H1 (cell line): ENCODE measurements at regions not wholly inside any gene's neighbourhood (a gene's known extent, or its start where the extent isn't known, plus 50 kb on each side); places are given as distances from the start of the nearest gene placed in this dataset.

ENCODE experiments used
- CTCF ChIA-PET: fragments of 300-600 bp; sonication (Branson Sonifier 250); formaldehyde crosslinking; loops from one replicate; lab custom pipeline; 2021; ENCODE audit not compliant: partially characterized antibody; lab: Charles Lee
- POLR2A ChIA-PET: fragments of 300-600 bp; sonication (Branson Sonifier 250); formaldehyde crosslinking; loops from one replicate; lab custom pipeline; 2021; ENCODE audit warnings: inconsistent platforms; ENCODE audit not compliant: partially characterized antibody; lab: Charles Lee
- DNase-seq, 2 experiments: peaks; one replicate each; pipeline versions ENCODE4 v3.0.0 to v3.0.0-alpha.2; 2010 to 2022; ENCODE audit warnings: low spot score in 2 of 2, low read depth in 1 of 2, mixed read lengths in 1 of 2
- FAIRE-seq: peaks from 2 replicates; lab custom pipeline; 2011; peaks lifted over from hg19 to GRCh38; lab: Jason Lieb, UNC
- H2AFZ ChIP-seq: 2 replicates; pipeline ENCODE4 v1.8.1; 2012; ENCODE audit warnings: low read length, inconsistent platforms
- H2AK5ac ChIP-seq: 2 replicates; pipeline ENCODE4 v1.6.1; 2013; ENCODE audit warnings: low read depth, low read length
- H2BK120ac ChIP-seq: replicated peaks from 2 replicates; pipeline ENCODE3; 2013; ENCODE audit warnings: low read depth, low read length, inconsistent platforms
- H2BK12ac ChIP-seq: 2 replicates; pipeline ENCODE4 v1.6.1; 2013; ENCODE audit warnings: low read depth, low read length
- H2BK15ac ChIP-seq: 2 replicates; pipeline ENCODE4 v1.6.1; 2013; ENCODE audit warnings: low read length
- H2BK20ac ChIP-seq: 2 replicates; pipeline ENCODE4 v1.6.1; 2013; ENCODE audit warnings: low read length
- H2BK5ac ChIP-seq: 2 replicates; pipeline ENCODE4 v1.6.1; 2013; ENCODE audit warnings: low read depth, low read length
- H3K14ac ChIP-seq: 2 replicates; pipeline ENCODE4 v1.6.1; 2013; ENCODE audit warnings: inconsistent platforms; ENCODE audit not compliant: insufficient read length
- H3K18ac ChIP-seq: 2 replicates; pipeline ENCODE4 v1.6.1; 2013; ENCODE audit warnings: low read length; ENCODE audit errors: extremely low read depth
- H3K23ac ChIP-seq: 2 replicates; pipeline ENCODE4 v1.6.1; 2013; ENCODE audit warnings: inconsistent platforms; ENCODE audit not compliant: insufficient read length
- H3K23me2 ChIP-seq: 2 replicates; pipeline ENCODE4 v1.6.1; 2013; ENCODE audit warnings: low read depth, low read length
- H3K27ac ChIP-seq: 2 replicates; pipeline ENCODE4 v1.6.1; 2011; ENCODE audit warnings: low read depth, low read length, inconsistent platforms
- H3K27me3 ChIP-seq, 4 experiments: replicated peaks in 1 of 4; 1 replicate in 1 of 4; 2 replicates in 3 of 4; pipeline versions ENCODE4 v1.6.1 to v1.8.1; 2011 to 2013; ENCODE audit warnings: low read length in 3 of 4, mild to moderate bottlenecking in 3 of 4, inconsistent platforms in 2 of 4, mixed read lengths in 2 of 4, moderate library complexity in 1 of 4; ENCODE audit not compliant: control insufficient read depth in 3 of 4, insufficient read depth in 3 of 4; ENCODE audit errors: extremely low read depth in 1 of 4
- H3K36me3 ChIP-seq, 4 experiments: 2 replicates each; pipeline versions ENCODE4 v1.6.1 to v1.8.1; 2011 to 2013; ENCODE audit warnings: mild to moderate bottlenecking in 4 of 4, low read length in 3 of 4, moderate library complexity in 2 of 4, control low read depth in 1 of 4, inconsistent platforms in 1 of 4; ENCODE audit not compliant: insufficient read depth in 4 of 4, control insufficient read depth in 2 of 4
- H3K4ac ChIP-seq: replicated peaks from 2 replicates; pipeline ENCODE3; 2013; ENCODE audit warnings: low read length, low read depth, mixed read lengths, inconsistent platforms; ENCODE audit not compliant: insufficient read length
- H3K4me1 ChIP-seq, 4 experiments: replicated peaks in 1 of 4; 1 replicate in 1 of 4; 2 replicates in 3 of 4; pipeline versions ENCODE4 v1.6.1 to v1.8.1; 2011 to 2013; ENCODE audit warnings: low read length in 3 of 4, inconsistent platforms in 2 of 4, mixed read lengths in 1 of 4; ENCODE audit not compliant: insufficient read depth in 4 of 4, control insufficient read depth in 3 of 4
- H3K4me2 ChIP-seq, 2 experiments: 2 replicates each; pipeline versions ENCODE4 v1.6.1 to v1.8.1; 2011 to 2013; ENCODE audit warnings: low read depth in 2 of 2, low read length in 2 of 2, control low read depth in 1 of 2, inconsistent platforms in 1 of 2, mild to moderate bottlenecking in 1 of 2; ENCODE audit not compliant: insufficient read depth in 1 of 2
- H3K4me3 ChIP-seq, 4 experiments: fragments of 200-600, 300-600 bp in 1 of 4; sonication (generic), shearing (Covaris generic), sonication (Bioruptor Twin) in 1 of 4; 2 replicates each; pipeline versions ENCODE4 v1.5.1 to v1.8.1; 2011 to 2016; ENCODE audit warnings: low read length in 4 of 4, low read depth in 3 of 4, control low read depth in 2 of 4, inconsistent platforms in 2 of 4, mild to moderate bottlenecking in 2 of 4, mixed read lengths in 1 of 4, moderate library complexity in 1 of 4; ENCODE audit not compliant: insufficient read depth in 2 of 4; ENCODE audit errors: extremely low read depth in 1 of 4
- H3K56ac ChIP-seq: replicated peaks from 2 replicates; pipeline ENCODE3; 2013; ENCODE audit warnings: low read depth, mild to moderate bottlenecking, mixed read lengths, low read length, inconsistent platforms; ENCODE audit not compliant: insufficient read length
- H3K79me1 ChIP-seq: 2 replicates; pipeline ENCODE4 v1.6.1; 2013; ENCODE audit warnings: low read depth, low read length, control low read depth
- H3K79me2 ChIP-seq, 2 experiments: 2 replicates each; pipeline versions ENCODE4 v1.6.1 to v1.8.1; 2012 to 2013; ENCODE audit warnings: low read length in 2 of 2, mild to moderate bottlenecking in 2 of 2, inconsistent platforms in 1 of 2; ENCODE audit not compliant: insufficient read depth in 2 of 2, control insufficient read depth in 1 of 2
- H3K9ac ChIP-seq, 4 experiments: replicated peaks in 1 of 4; 1 replicate in 1 of 4; 2 replicates in 3 of 4; pipeline versions ENCODE4 v1.6.1 to v1.8.1; 2011 to 2013; ENCODE audit warnings: low read depth in 3 of 4, low read length in 3 of 4, control low read depth in 2 of 4, mild to moderate bottlenecking in 2 of 4, moderate library complexity in 2 of 4, inconsistent platforms in 1 of 4; ENCODE audit errors: extremely low read depth in 1 of 4
- H3K9me3 ChIP-seq, 2 experiments: 2 replicates each; pipeline versions ENCODE4 v1.6.1 to v1.8.1; 2012 to 2013; ENCODE audit warnings: mild to moderate bottlenecking in 2 of 2, moderate library complexity in 2 of 2, control low read depth in 1 of 2, inconsistent platforms in 1 of 2, low read depth in 1 of 2, low read length in 1 of 2, mixed read lengths in 1 of 2; ENCODE audit not compliant: insufficient read depth in 2 of 2
- H4K20me1 ChIP-seq, 2 experiments: replicated peaks in 1 of 2; 2 replicates each; pipeline versions ENCODE3 to v1.8.1; 2011 to 2013; ENCODE audit warnings: inconsistent platforms in 2 of 2, low read length in 2 of 2, mild to moderate bottlenecking in 1 of 2; ENCODE audit not compliant: insufficient read depth in 2 of 2, control insufficient read depth in 1 of 2
- H4K5ac ChIP-seq: 2 replicates; pipeline ENCODE4 v1.6.1; 2013; ENCODE audit warnings: low read length, low read depth, mixed read lengths, inconsistent platforms; ENCODE audit not compliant: insufficient read length
- H4K8ac ChIP-seq: 2 replicates; pipeline ENCODE4 v1.8.0; 2013; ENCODE audit warnings: mild to moderate bottlenecking, moderate library complexity, low read length, inconsistent platforms; ENCODE audit not compliant: insufficient read depth; ENCODE audit errors: extremely low read depth
- H4K91ac ChIP-seq: replicated peaks from 2 replicates; pipeline ENCODE3; 2013; ENCODE audit warnings: low read length, mixed read lengths, inconsistent platforms; ENCODE audit not compliant: insufficient read length
- ASH2L ChIP-seq: fragments of 200-600, 300-600 bp; sonication (generic); IDR thresholded peaks from one replicate; pipeline ENCODE4 v1.7.1; 2017; ENCODE audit warnings: low read length
- BACH1 ChIP-seq: IDR thresholded peaks from 2 replicates; pipeline ENCODE4 v1.6.1; 2012; ENCODE audit warnings: low read length, improper control_type of control experiment
- CHD2 ChIP-seq: IDR thresholded peaks from 2 replicates; pipeline ENCODE4 v1.6.1; 2012; ENCODE audit warnings: low read length, improper control_type of control experiment
- E2F6 ChIP-seq: IDR thresholded peaks from 2 replicates; pipeline ENCODE4 v1.6.1; 2012; ENCODE audit warnings: inconsistent platforms
- KDM1A ChIP-seq: fragments of 200-600, 300-600 bp; sonication (generic); IDR thresholded peaks from 2 replicates; pipeline ENCODE4 v1.7.1; 2016; ENCODE audit warnings: mild to moderate bottlenecking, low read length, borderline replicate concordance
- SIRT6 ChIP-seq: IDR thresholded peaks from one replicate; pipeline ENCODE4 v1.7.1; 2012; ENCODE audit warnings: low read length, inconsistent platforms
- SP1 ChIP-seq: IDR thresholded peaks from 2 replicates; pipeline ENCODE4 v1.6.1; 2011; ENCODE audit warnings: low read depth, low read length
- TEAD4 ChIP-seq: IDR thresholded peaks from 2 replicates; pipeline ENCODE4 v1.6.1; 2012; ENCODE audit warnings: low read depth, low read length, inconsistent platforms, mixed read lengths
- WGBS, 2 experiments: shearing (Covaris generic) in 1 of 2; methylation state at CpG; one replicate each; pipeline versions ENCODE4 v1.1.6 to v1.1.7; 2013 to 2015; ENCODE audit warnings: low lambda C conversion rate in 2 of 2, mixed read lengths in 2 of 2, inconsistent platforms in 1 of 2, low coverage in 1 of 2, missing lambda C conversion rate in 1 of 2; ENCODE audit not compliant: insufficient replicate concordance in 2 of 2, insufficient coverage in 1 of 2, insufficient read length in 1 of 2; ENCODE audit errors: extremely low coverage in 1 of 2, missing lambda C conversion rate in 1 of 2; 5-methylcytosine and 5-hydroxymethylcytosine counted together

GRCh38 chr18:11467611-11468010, 141.8 kb upstream of the SLC35G4 start:
- H3K36me3 ChIP-seq = no peaks in the 10 kb centered on the region
- H4K8ac ChIP-seq = no peak overlapping the region
- no peaks in the 10 kb centered on the region for H3K79me1 ChIP-seq
- no peak for DNase-seq
- H4K20me1 ChIP-seq = no peaks in the 10 kb centered on the region
- H4K5ac ChIP-seq = no peak overlapping the region
- POLR2A ChIA-PET = no interaction called here
- H3K27me3 ChIP-seq = no peaks in the 10 kb centered on the region
- H3K9me3 ChIP-seq = no peaks in the 10 kb centered on the region
- 93% methylated on average over 2 of the region's 2 CpGs; no CpG with 5 or more reads in 1 of the 2 experiments for WGBS, 2 experiments
- H3K4me2 ChIP-seq = no peak overlapping the region
- H2AFZ ChIP-seq = no peak overlapping the region
- H3K23me2 ChIP-seq = no peaks in the 10 kb centered on the region
- H2BK120ac ChIP-seq = no peak overlapping the region
- no peak for FAIRE-seq
- H2BK15ac ChIP-seq = no peak overlapping the region
- H3K56ac ChIP-seq = no peak overlapping the region
- no peak overlapping the region for H3K9ac ChIP-seq
- no peak overlapping the region for H2BK5ac ChIP-seq
- no peaks in the 10 kb centered on the region for H3K4me1 ChIP-seq
- no peak overlapping the region for H2AK5ac ChIP-seq
- H4K91ac ChIP-seq = no peak overlapping the region
- no peak overlapping the region for H3K27ac ChIP-seq
- TF ChIP-seq TEAD4 (no peak), SP1 (no peak), BACH1 (no peak), KDM1A (no peak), E2F6 (no peak), CHD2 (no peak), ASH2L (no peak), SIRT6 (no peak)
- CTCF ChIA-PET = no interaction called here
- no peak overlapping the region for H3K4me3 ChIP-seq
- H3K18ac ChIP-seq = no peak overlapping the region
- no peak overlapping the region for H2BK20ac ChIP-seq
- no peak overlapping the region for H3K14ac ChIP-seq
- H3K23ac ChIP-seq = no peak overlapping the region
- no peaks in the 10 kb centered on the region for H3K79me2 ChIP-seq
- no peak overlapping the region for H3K4ac ChIP-seq
- H2BK12ac ChIP-seq = no peak overlapping the region
